ENCODE measurements at regions not wholly inside any gene's neighbourhood (a gene's known extent, or its start where the extent isn't known, plus 50 kb on each side); places are given as distances from the start of the nearest gene placed in this dataset.
"Not testable (repeated sequence)": the region's sequence is repeated elsewhere in the genome, so short reads cannot be mapped to it uniquely, and the experiment has no call there.

- Histone ChIP-seq H3K27ac (ENCODE audit: low read length) (no peak overlapping the region), H3K9ac (ENCODE audit: low read depth, low read length) (no peak overlapping the region), H3K4me1 (ENCODE audit: insufficient read depth, low read length) (no peaks in the 10 kb centered on the region; the same call in 1 of the 2 replicates), H3K9me3 (ENCODE audit: insufficient read depth, low read depth, low read length) (no peaks in the 10 kb centered on the region; the same call in 1 of the 2 replicates), H3K36me3 (ENCODE audit: insufficient read depth, low read depth, low read length) (no peaks in the 10 kb centered on the region), H3K4me3 (ENCODE audit: low read length) (no peak overlapping the region), H3K27me3 (ENCODE audit: insufficient read depth, low read length) (no peaks in the 10 kb centered on the region)
Measured at GRCh38 chr6:74044417-74045096, 348.6 kb downstream of the CD109 start.

- Histone ChIP-seq H3K9me3 (ENCODE audit: insufficient read depth, low read depth, low read length) (peaks cover 14% of the 10 kb centered on the region; the same call in 1 of the 2 replicates), H3K27me3 (ENCODE audit: insufficient read depth, low read length) (no peaks in the 10 kb centered on the region), H3K4me1 (ENCODE audit: insufficient read depth, low read length) (no peaks in the 10 kb centered on the region; the same call in 1 of the 2 replicates), H3K4me3 (ENCODE audit: low read length) (no peak overlapping the region), H3K36me3 (ENCODE audit: insufficient read depth, low read depth, low read length) (no peaks in the 10 kb centered on the region), H3K27ac (ENCODE audit: low read length) (no peak overlapping the region), H3K9ac (ENCODE audit: low read depth, low read length) (no peak overlapping the region)
Measured at GRCh38 chr6:74041420-74041819, 345.4 kb downstream of the CD109 start.

- Histone ChIP-seq H3K27me3 (ENCODE audit: insufficient read depth, low read length) (no peaks in the 10 kb centered on the region), H3K36me3 (ENCODE audit: insufficient read depth, low read depth, low read length) (no peaks in the 10 kb centered on the region)
Measured at GRCh38 chr6:74018825-74019224, 322.8 kb downstream of the CD109 start.

GRCh38 chr6:74015427-74015826, 319.4 kb downstream of the CD109 start:
- Histone ChIP-seq H3K36me3 (ENCODE audit: insufficient read depth, low read depth, low read length) (no peaks in the 10 kb centered on the region), H3K27me3 (ENCODE audit: insufficient read depth, low read length) (no peaks in the 10 kb centered on the region), H3K27ac (ENCODE audit: low read length) (no peak overlapping the region), H3K4me3 (ENCODE audit: low read length) (no peak overlapping the region), H3K4me1 (ENCODE audit: insufficient read depth, low read length) (no peaks in the 10 kb centered on the region), H3K9ac (ENCODE audit: low read depth, low read length) (no peak overlapping the region), H3K9me3 (ENCODE audit: insufficient read depth, low read depth, low read length) (peaks cover 21% of the 10 kb centered on the region)

More at GRCh38 chr6:74018825-74019224, 322.8 kb downstream of the CD109 start:
- no peak overlapping the region for H3K27ac ChIP-seq (ENCODE audit: low read length)
- H3K9me3 ChIP-seq (ENCODE audit: insufficient read depth, low read depth, low read length), result peaks cover 14% of the 10 kb centered on the region
- H3K9ac ChIP-seq (ENCODE audit: low read depth, low read length), result no peak overlapping the region
- no peaks in the 10 kb centered on the region for H3K4me1 ChIP-seq (ENCODE audit: insufficient read depth, low read length)
- H3K4me3 ChIP-seq (ENCODE audit: low read length), result no peak overlapping the region

- Histone ChIP-seq H3K27me3 (ENCODE audit: insufficient read depth, low read length) (no peaks in the 10 kb centered on the region), H3K36me3 (ENCODE audit: insufficient read depth, low read depth, low read length) (no peaks in the 10 kb centered on the region), H3K27ac (ENCODE audit: low read length) (no peak overlapping the region), H3K9me3 (ENCODE audit: insufficient read depth, low read depth, low read length) (no peaks in the 10 kb centered on the region), H3K4me1 (ENCODE audit: insufficient read depth, low read length) (no peaks in the 10 kb centered on the region), H3K9ac (ENCODE audit: low read depth, low read length) (no peak overlapping the region), H3K4me3 (ENCODE audit: low read length) (no peak overlapping the region)
Measured at GRCh38 chr6:74000666-74001490, 304.9 kb downstream of the CD109 start.

GRCh38 chr6:73990609-73991238, 294.7 kb downstream of the CD109 start:
- H3K4me1 ChIP-seq (ENCODE audit: insufficient read depth, low read length); H3K9me3 ChIP-seq (ENCODE audit: insufficient read depth, low read depth, low read length); H3K9ac ChIP-seq (ENCODE audit: low read depth, low read length); H3K36me3 ChIP-seq (ENCODE audit: insufficient read depth, low read depth, low read length); H3K27ac ChIP-seq (ENCODE audit: low read length); H3K27me3 ChIP-seq (ENCODE audit: insufficient read depth, low read length); H3K4me3 ChIP-seq (ENCODE audit: low read length): not testable (repeated sequence)

GRCh38 chr6:73989428-73989827, 293.4 kb downstream of the CD109 start:
- H3K27ac ChIP-seq (ENCODE audit: low read length), result no peak overlapping the region
- H3K4me3 ChIP-seq (ENCODE audit: low read length), result no peak overlapping the region
- H3K27me3 ChIP-seq (ENCODE audit: insufficient read depth, low read length), result no peaks in the 10 kb centered on the region
- no peaks in the 10 kb centered on the region for H3K9me3 ChIP-seq (ENCODE audit: insufficient read depth, low read depth, low read length)
- H3K4me1 ChIP-seq (ENCODE audit: insufficient read depth, low read length), result no peaks in the 10 kb centered on the region
- no peaks in the 10 kb centered on the region for H3K36me3 ChIP-seq (ENCODE audit: insufficient read depth, low read depth, low read length)
- H3K9ac ChIP-seq (ENCODE audit: low read depth, low read length), result no peak overlapping the region

- Histone ChIP-seq H3K9ac (ENCODE audit: low read depth, low read length) (no peak overlapping the region), H3K4me3 (ENCODE audit: low read length) (no peak overlapping the region), H3K27me3 (ENCODE audit: insufficient read depth, low read length) (no peaks in the 10 kb centered on the region), H3K4me1 (ENCODE audit: insufficient read depth, low read length) (no peaks in the 10 kb centered on the region), H3K9me3 (ENCODE audit: insufficient read depth, low read depth, low read length) (no peaks in the 10 kb centered on the region), H3K36me3 (ENCODE audit: insufficient read depth, low read depth, low read length) (no peaks in the 10 kb centered on the region), H3K27ac (ENCODE audit: low read length) (no peak overlapping the region)
Measured at GRCh38 chr6:73985891-73986290, 289.9 kb downstream of the CD109 start.

- Histone ChIP-seq H3K36me3 (ENCODE audit: insufficient read depth, low read depth, low read length) (no peaks in the 10 kb centered on the region), H3K9ac (ENCODE audit: low read depth, low read length) (no peak overlapping the region), H3K4me3 (ENCODE audit: low read length) (no peak overlapping the region), H3K4me1 (ENCODE audit: insufficient read depth, low read length) (no peaks in the 10 kb centered on the region), H3K9me3 (ENCODE audit: insufficient read depth, low read depth, low read length) (no peaks in the 10 kb centered on the region), H3K27me3 (ENCODE audit: insufficient read depth, low read length) (no peaks in the 10 kb centered on the region), H3K27ac (ENCODE audit: low read length) (no peak overlapping the region)
Measured at GRCh38 chr6:73984571-73985210, 288.7 kb downstream of the CD109 start.

- H3K4me3 ChIP-seq (ENCODE audit: low read length), result no peak overlapping the region
- no peak overlapping the region for H3K27ac ChIP-seq (ENCODE audit: low read length)
- no peaks in the 10 kb centered on the region for H3K27me3 ChIP-seq (ENCODE audit: insufficient read depth, low read length)
- H3K36me3 ChIP-seq (ENCODE audit: insufficient read depth, low read depth, low read length), result no peaks in the 10 kb centered on the region
- no peak overlapping the region for H3K9ac ChIP-seq (ENCODE audit: low read depth, low read length)
- H3K9me3 ChIP-seq (ENCODE audit: insufficient read depth, low read depth, low read length), result no peaks in the 10 kb centered on the region
- no peaks in the 10 kb centered on the region for H3K4me1 ChIP-seq (ENCODE audit: insufficient read depth, low read length)
Measured at GRCh38 chr6:73983367-73983766, 287.4 kb downstream of the CD109 start.

GRCh38 chr6:73980096-73980495, 284.1 kb downstream of the CD109 start:
- H3K9me3 ChIP-seq (ENCODE audit: insufficient read depth, low read depth, low read length), result no peaks in the 10 kb centered on the region
- no peaks in the 10 kb centered on the region for H3K36me3 ChIP-seq (ENCODE audit: insufficient read depth, low read depth, low read length)
- H3K27me3 ChIP-seq (ENCODE audit: insufficient read depth, low read length), result no peaks in the 10 kb centered on the region
- H3K4me3 ChIP-seq (ENCODE audit: low read length), result no peak overlapping the region
- H3K9ac ChIP-seq (ENCODE audit: low read depth, low read length), result no peak overlapping the region
- no peaks in the 10 kb centered on the region for H3K4me1 ChIP-seq (ENCODE audit: insufficient read depth, low read length)
- no peak overlapping the region for H3K27ac ChIP-seq (ENCODE audit: low read length)

All from iPS-20b (cell line).